Kidney (tissue), 13 donors: ENCODE measurements at regions not wholly inside any gene's neighbourhood (a gene's known extent, or its start where the extent isn't known, plus 50 kb on each side); places are given as distances from the start of the nearest gene placed in this dataset.

Experiments
- DNase-seq, 5 donors: peaks; one replicate each; pipeline ENCODE4 v3.0.0-alpha.2; 2013 to 2020
- FAIRE-seq: peaks from 2 replicates; lab custom pipeline; 2012; peaks lifted over from hg19 to GRCh38; lab: Jason Lieb, UNC
- H3K27ac ChIP-seq, 2 donors: one replicate each; pipeline ENCODE4 v1.7.0; 2013; ENCODE audit warnings: low read depth in 2 of 2, low read length in 2 of 2, inconsistent platforms in 1 of 2
- H3K27me3 ChIP-seq: one replicate; pipeline ENCODE4 v1.7.1; 2013; ENCODE audit warnings: low read length, inconsistent platforms; ENCODE audit not compliant: control insufficient read depth, insufficient read depth
- H3K36me3 ChIP-seq, 3 donors: one replicate each; pipeline versions ENCODE4 v1.7.0 to v1.7.1; 2013; ENCODE audit warnings: low read length in 3 of 3, control low read depth in 1 of 3, inconsistent platforms in 1 of 3; ENCODE audit not compliant: insufficient read depth in 3 of 3, control insufficient read depth in 2 of 3
- H3K4me1 ChIP-seq, 3 donors: one replicate each; pipeline versions ENCODE4 v1.7.0 to v1.7.1; 2013; ENCODE audit warnings: low read length in 3 of 3, inconsistent platforms in 1 of 3, low read depth in 1 of 3; ENCODE audit not compliant: control insufficient read depth in 2 of 3, insufficient read depth in 2 of 3
- H3K4me3 ChIP-seq, 3 donors: one replicate each; pipeline versions ENCODE4 v1.7.0 to v1.8.1; 2013; ENCODE audit warnings: low read length in 3 of 3, control low read depth in 1 of 3, inconsistent platforms in 1 of 3
- H3K9ac ChIP-seq, 3 donors: one replicate each; pipeline versions ENCODE4 v1.7.0 to v1.7.1; 2013; ENCODE audit warnings: low read length in 3 of 3, control low read depth in 1 of 3, inconsistent platforms in 1 of 3
- H3K9me3 ChIP-seq, 3 donors: one replicate each; pipeline versions ENCODE4 v1.7.0 to v1.7.1; 2013; ENCODE audit warnings: low read length in 3 of 3, control low read depth in 1 of 3, inconsistent platforms in 1 of 3; ENCODE audit not compliant: control insufficient read depth in 2 of 3, insufficient read depth in 1 of 3
- CTCF ChIP-seq: IDR thresholded peaks from 3 replicates; pipeline ENCODE4 v1.5.1; 2012; ENCODE audit warnings: mild to moderate bottlenecking, moderate library complexity, borderline replicate concordance; ENCODE audit not compliant: insufficient read depth; ENCODE audit errors: extremely low read depth
- intact Hi-C: fragments of 100-400 bp; cut with DNase I; formaldehyde crosslinking; loops from one replicate; pipeline ENCODE4 v1.11.1; 2022
- donor health status: control.
- donor health status: control.
- donor health status: control.
- donor health status: control.
- donor health status: control.
- donor health status: DM: yes; HTN: yes; CAD: no.
- donor health status: Normal renal cell carcinoma (clear cell type).

DNA sequence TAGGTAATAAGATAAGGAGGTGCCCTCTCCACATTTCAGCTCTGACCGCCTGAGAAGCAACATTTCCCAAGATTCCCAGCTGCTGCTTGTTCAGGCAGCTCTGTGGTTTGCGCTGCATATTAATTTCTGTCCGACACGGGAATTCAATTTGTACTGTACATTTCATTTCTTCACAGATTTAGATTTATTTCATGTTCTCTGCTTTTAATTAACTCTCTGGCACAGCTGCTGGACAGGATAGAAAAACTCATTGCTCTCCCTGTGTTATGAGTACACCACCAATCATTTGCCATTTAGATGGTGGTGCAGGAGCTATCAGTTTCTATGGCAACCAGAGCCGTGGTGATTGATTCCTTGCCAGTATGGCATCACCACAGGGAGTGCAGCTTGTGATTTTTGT lies 558.5 kb downstream of the DMRTA1 start:
- H3K27me3 ChIP-seq = no peaks in the 10 kb centered on the region
- no peak overlapping the region for H3K4me3 ChIP-seq
- no peak overlapping the region for H3K27ac ChIP-seq
- no peak for TF ChIP-seq CTCF
- no peaks in the 10 kb centered on the region for H3K9me3 ChIP-seq
- intact Hi-C loops = no loop called here
- no peaks in the 10 kb centered on the region for H3K4me1 ChIP-seq
- no peak for FAIRE-seq
- no peaks in the 10 kb centered on the region for H3K36me3 ChIP-seq
- H3K9ac ChIP-seq = no peak overlapping the region
- no peak for DNase-seq

GRCh38 chr9:23006127-23006526 lies 559.5 kb downstream of the DMRTA1 start:
- Histone ChIP-seq H3K9ac (no peak overlapping the region), H3K4me1 (no peaks in the 10 kb centered on the region), H3K36me3 (no peaks in the 10 kb centered on the region), H3K27me3 (no peaks in the 10 kb centered on the region), H3K27ac (no peak overlapping the region), H3K9me3 (no peaks in the 10 kb centered on the region), H3K4me3 (no peak overlapping the region)
- FAIRE-seq (no peak), DNase-seq (no peak)
- intact Hi-C loops = no loop called here
- TF ChIP-seq CTCF = no peak

GRCh38 chr9:23011669-23012068 lies 565.0 kb downstream of the DMRTA1 start:
- Histone ChIP-seq H3K27ac (no peak overlapping the region), H3K9me3 (no peaks in the 10 kb centered on the region), H3K36me3 (no peaks in the 10 kb centered on the region), H3K4me3 (no peak overlapping the region), H3K27me3 (no peaks in the 10 kb centered on the region), H3K9ac (no peak overlapping the region), H3K4me1 (no peaks in the 10 kb centered on the region)
- no peak for DNase-seq
- intact Hi-C loops = no loop called here
- TF ChIP-seq CTCF = no peak
- FAIRE-seq = no peak

- H3K27ac ChIP-seq = no peak overlapping the region
- H3K27me3 ChIP-seq = no peaks in the 10 kb centered on the region
- no peaks in the 10 kb centered on the region for H3K36me3 ChIP-seq
- no peaks in the 10 kb centered on the region for H3K4me1 ChIP-seq
- FAIRE-seq = no peak
- no peak for DNase-seq
- intact Hi-C loops = no loop called here
- TF ChIP-seq CTCF = no peak
- no peak overlapping the region for H3K4me3 ChIP-seq
- H3K9me3 ChIP-seq = no peaks in the 10 kb centered on the region
- H3K9ac ChIP-seq = no peak overlapping the region
Observed at GRCh38 chr9:23015557-23015956, 568.9 kb downstream of the DMRTA1 start.
